ENCODE measurements at regions not wholly inside any gene's neighbourhood (a gene's known extent, or its start where the extent isn't known, plus 50 kb on each side); places are given as distances from the start of the nearest gene placed in this dataset.

DNA sequence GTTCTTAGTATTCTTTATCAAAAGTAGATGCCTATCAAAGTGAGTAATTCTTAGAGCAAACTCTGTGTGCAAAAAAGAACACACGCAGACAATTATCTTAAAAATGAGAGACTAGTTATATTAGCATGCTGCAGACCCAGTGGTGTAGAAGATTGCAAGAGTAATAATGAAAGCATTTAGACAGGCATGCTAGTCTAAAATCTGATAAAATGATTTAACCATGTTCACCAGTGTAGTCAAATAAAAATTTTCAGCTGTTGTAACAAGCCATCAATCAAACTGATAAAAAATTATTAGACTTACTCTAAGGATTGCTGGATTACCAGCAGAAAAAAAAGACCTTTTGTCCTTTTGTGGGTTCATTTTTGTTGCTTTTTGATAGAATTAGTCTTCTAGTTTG, 241.9 kb upstream of the TLE4 start:
- TF ChIP-seq, protein P1, sequence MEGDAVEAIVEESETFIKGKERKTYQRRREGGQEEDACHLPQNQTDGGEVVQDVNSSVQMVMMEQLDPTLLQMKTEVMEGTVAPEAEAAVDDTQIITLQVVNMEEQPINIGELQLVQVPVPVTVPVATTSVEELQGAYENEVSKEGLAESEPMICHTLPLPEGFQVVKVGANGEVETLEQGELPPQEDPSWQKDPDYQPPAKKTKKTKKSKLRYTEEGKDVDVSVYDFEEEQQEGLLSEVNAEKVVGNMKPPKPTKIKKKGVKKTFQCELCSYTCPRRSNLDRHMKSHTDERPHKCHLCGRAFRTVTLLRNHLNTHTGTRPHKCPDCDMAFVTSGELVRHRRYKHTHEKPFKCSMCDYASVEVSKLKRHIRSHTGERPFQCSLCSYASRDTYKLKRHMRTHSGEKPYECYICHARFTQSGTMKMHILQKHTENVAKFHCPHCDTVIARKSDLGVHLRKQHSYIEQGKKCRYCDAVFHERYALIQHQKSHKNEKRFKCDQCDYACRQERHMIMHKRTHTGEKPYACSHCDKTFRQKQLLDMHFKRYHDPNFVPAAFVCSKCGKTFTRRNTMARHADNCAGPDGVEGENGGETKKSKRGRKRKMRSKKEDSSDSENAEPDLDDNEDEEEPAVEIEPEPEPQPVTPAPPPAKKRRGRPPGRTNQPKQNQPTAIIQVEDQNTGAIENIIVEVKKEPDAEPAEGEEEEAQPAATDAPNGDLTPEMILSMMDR (IDR thresholded peaks at IDR 0.05; ENCODE audit: extremely low read depth in 1 of 2, insufficient read depth in 1 of 2, low read depth in 1 of 2, low read length in 2 of 2) = no peak
- TF ChIP-seq POLR2AphosphoS5 (IDR thresholded peaks at IDR 0.05; ENCODE audit: insufficient read depth, low read depth, low read length) (no peak), POLR2A (IDR thresholded peaks at IDR 0.05; ENCODE audit: low read depth, low read length) (no peak), EZH2 (IDR thresholded peaks at IDR 0.05; ENCODE audit: borderline replicate concordance, low read depth, low read length, severe bottlenecking) (no peak), MYC (IDR thresholded peaks at IDR 0.05; ENCODE audit: low read depth, low read length) (no peak)
- TF ChIP-seq, protein P2, sequence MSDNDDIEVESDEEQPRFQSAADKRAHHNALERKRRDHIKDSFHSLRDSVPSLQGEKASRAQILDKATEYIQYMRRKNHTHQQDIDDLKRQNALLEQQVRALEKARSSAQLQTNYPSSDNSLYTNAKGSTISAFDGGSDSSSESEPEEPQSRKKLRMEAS (IDR thresholded peaks at IDR 0.05; ENCODE audit: insufficient read depth, insufficient read length) = no peak
